ENCODE measurements at regions not wholly inside any gene's neighbourhood (a gene's known extent, or its start where the extent isn't known, plus 50 kb on each side); places are given as distances from the start of the nearest gene placed in this dataset.

GRCh38 chrX:39313146-39313545, 511.9 kb downstream of the MID1IP1 start:
- TF ChIP-seq POLR2A (IDR thresholded peaks at IDR 0.05) (no peak), CTCF (IDR thresholded peaks at IDR 0.05) (no peak), POLR2AphosphoS5 (IDR thresholded peaks at IDR 0.05) (no peak)
